MM.1S (cell line): ENCODE measurements at regions not wholly inside any gene's neighbourhood (a gene's known extent, or its start where the extent isn't known, plus 50 kb on each side); places are given as distances from the start of the nearest gene placed in this dataset.

Experiments used
- CTCF ChIP-seq: fragments of 300-600 bp; sonication (generic); IDR thresholded peaks from 2 replicates; pipeline ENCODE4 v1.5.1; 2016; ENCODE audit warnings: antibody characterized with exemption, low read length, mixed read lengths
- EZH2 ChIP-seq: fragments of 300-600 bp; sonication (generic); optimal IDR thresholded peaks from 2 replicates; pipeline ENCODE3; 2017; ENCODE audit warnings: low read depth, mild to moderate bottlenecking, antibody characterized with exemption, low read length, mixed read lengths
- EZH2phosphoT487 ChIP-seq: fragments of 300-600 bp; sonication (generic); IDR thresholded peaks from 2 replicates; pipeline ENCODE4 v1.6.1; 2018; ENCODE audit warnings: antibody characterized with exemption, low read length

GRCh38 chr3:43789028-43789427 lies 98.3 kb downstream of the ABHD5 start:
- TF ChIP-seq CTCF (no peak), EZH2 (no peak), EZH2phosphoT487 (no peak)
